ENCODE measurements at regions not wholly inside any gene's neighbourhood (a gene's known extent, or its start where the extent isn't known, plus 50 kb on each side); places are given as distances from the start of the nearest gene placed in this dataset.

GRCh38 chr2:200188876-200189275, 117.6 kb upstream of the SPATS2L start:
- no peak overlapping the region for H3K4me3 ChIP-seq

GRCh38 chr2:200189964-200190363, 116.5 kb upstream of the SPATS2L start:
- no peaks in the 10 kb centered on the region for H3K4me1 ChIP-seq
- no peak for DNase-seq
- 71 to 79% methylated on average over 2 of the region's 2 CpGs for WGBS, 2 donors
- H3K27me3 ChIP-seq, result no peaks in the 10 kb centered on the region
- TF ChIP-seq POLR2A (IDR thresholded peaks at IDR 0.05), result no peak
- TF ChIP-seq EP300 (IDR thresholded peaks at IDR 0.05), result no peak
- no peak for TF ChIP-seq CTCF (IDR thresholded peaks at IDR 0.05)
- TF ChIP-seq POLR2AphosphoS5 (IDR thresholded peaks at IDR 0.05), result no peak
- no peak overlapping the region for H3K27ac ChIP-seq
- H3K36me3 ChIP-seq, result no peaks in the 10 kb centered on the region
- H3K4me3 ChIP-seq, result no peak overlapping the region
- intact Hi-C loops (cut with DNase I), result no loop called here
- H3K9me3 ChIP-seq, result no peaks in the 10 kb centered on the region

More at GRCh38 chr2:200188876-200189275, 117.6 kb upstream of the SPATS2L start:
- H3K27me3 ChIP-seq, result no peaks in the 10 kb centered on the region
- 87 to 90% methylated on average over 3 of the region's 3 CpGs for WGBS, 2 donors
- TF ChIP-seq POLR2AphosphoS5 (IDR thresholded peaks at IDR 0.05), result no peak
- TF ChIP-seq POLR2A (IDR thresholded peaks at IDR 0.05), result no peak
- TF ChIP-seq EP300 (IDR thresholded peaks at IDR 0.05), result no peak
- TF ChIP-seq CTCF (IDR thresholded peaks at IDR 0.05), result no peak
- intact Hi-C loops (cut with DNase I), result no loop called here
- H3K27ac ChIP-seq, result no peak overlapping the region
- no peaks in the 10 kb centered on the region for H3K4me1 ChIP-seq
- H3K36me3 ChIP-seq, result no peaks in the 10 kb centered on the region
- no peak for DNase-seq
- H3K9me3 ChIP-seq, result no peaks in the 10 kb centered on the region

GRCh38 chr2:200193331-200193730, 113.2 kb upstream of the SPATS2L start:
- TF ChIP-seq POLR2A (IDR thresholded peaks at IDR 0.05) (no peak), EP300 (IDR thresholded peaks at IDR 0.05) (no peak), POLR2AphosphoS5 (IDR thresholded peaks at IDR 0.05) (no peak), CTCF (IDR thresholded peaks at IDR 0.05) (no peak)
- intact Hi-C loops (cut with DNase I), result no loop called here
- H3K4me3 ChIP-seq, result no peak overlapping the region
- H3K27ac ChIP-seq, result no peak overlapping the region
- H3K36me3 ChIP-seq, result no peaks in the 10 kb centered on the region
- H3K4me1 ChIP-seq, result no peaks in the 10 kb centered on the region
- DNase-seq, result no peak
- no peaks in the 10 kb centered on the region for H3K27me3 ChIP-seq
- WGBS, 2 donors, result 89 to 90% methylated on average over 3 of the region's 3 CpGs
- H3K9me3 ChIP-seq, result no peaks in the 10 kb centered on the region

GRCh38 chr2:200193791-200194190, 112.7 kb upstream of the SPATS2L start:
- no peak overlapping the region for H3K27ac ChIP-seq

More at GRCh38 chr2:200193791-200194190, 112.7 kb upstream of the SPATS2L start:
- intact Hi-C loops (cut with DNase I), result no loop called here
- DNase-seq, result no peak
- Histone ChIP-seq H3K27me3 (no peaks in the 10 kb centered on the region), H3K4me1 (no peaks in the 10 kb centered on the region), H3K36me3 (no peaks in the 10 kb centered on the region), H3K9me3 (no peaks in the 10 kb centered on the region), H3K4me3 (no peak overlapping the region)
- WGBS, 2 donors, result 75 to 83% methylated on average over 5 of the region's 5 CpGs
- no peak for TF ChIP-seq CTCF (IDR thresholded peaks at IDR 0.05)
- no peak for TF ChIP-seq POLR2A (IDR thresholded peaks at IDR 0.05)
- no peak for TF ChIP-seq POLR2AphosphoS5 (IDR thresholded peaks at IDR 0.05)
- no peak for TF ChIP-seq EP300 (IDR thresholded peaks at IDR 0.05)
